A673 (cell line): ENCODE measurements at regions not wholly inside any gene's neighbourhood (a gene's known extent, or its start where the extent isn't known, plus 50 kb on each side); places are given as distances from the start of the nearest gene placed in this dataset.

Experiments
- BruUV-seq: library from RNA; stranded (reverse); fragments of 400-500 nt; replicated peaks from 2 replicates; lab custom pipeline; 2021; lab: Mats Ljungman, UMichigan
- CTCF ChIA-PET: fragments of 300-600 bp; sonication (Branson Sonifier 250); formaldehyde crosslinking; loops from one replicate; lab custom pipeline; 2022; ENCODE audit warnings: antibody characterized with exemption; lab: Charles Lee
- POLR2A ChIA-PET: fragments of 300-600 bp; sonication (Branson Sonifier 250); formaldehyde crosslinking; loops from one replicate; lab custom pipeline; 2022; ENCODE audit warnings: antibody characterized with exemption; ENCODE audit not compliant: low non-redundant PET; lab: Charles Lee
- DNase-seq: peaks from one replicate; pipeline ENCODE4 v3.0.0-alpha.2; 2015; ENCODE audit warnings: low spot score
- H3K27ac ChIP-seq: fragments of 200-600 bp; sonication (generic); 2 replicates; pipeline ENCODE4 v1.5.1; 2016; ENCODE audit warnings: mixed run types, low read depth, mild to moderate bottlenecking, mixed read lengths, antibody characterized with exemption, low read length; ENCODE audit not compliant: poor library complexity, severe bottlenecking
- H3K27me3 ChIP-seq: fragments of 200-600 bp; sonication (generic); replicated peaks from 2 replicates; pipeline ENCODE4 v1.6.1; 2017; ENCODE audit warnings: mixed run types, low read depth, mild to moderate bottlenecking, mixed read lengths, antibody characterized with exemption, low read length; ENCODE audit not compliant: insufficient read depth, poor library complexity
- H3K36me3 ChIP-seq: fragments of 200-600 bp; sonication (generic); 2 replicates; pipeline ENCODE4 v1.6.1; 2016; ENCODE audit warnings: mixed run types, mild to moderate bottlenecking, mixed read lengths, antibody characterized with exemption, low read length; ENCODE audit not compliant: insufficient read depth, poor library complexity, severe bottlenecking
- H3K4me1 ChIP-seq: fragments of 200-600 bp; sonication (generic); 2 replicates; pipeline ENCODE4 v1.6.1; 2017; ENCODE audit warnings: mixed run types, mild to moderate bottlenecking, mixed read lengths, antibody characterized with exemption, low read length; ENCODE audit not compliant: insufficient read depth, poor library complexity, severe bottlenecking
- H3K4me3 ChIP-seq: fragments of 200-600 bp; sonication (generic); 2 replicates; pipeline ENCODE4 v1.5.1; 2016; ENCODE audit warnings: low read depth, mixed run types, mild to moderate bottlenecking, mixed read lengths, low read length; ENCODE audit not compliant: poor library complexity, severe bottlenecking
- H3K9me3 ChIP-seq: fragments of 200-600 bp; sonication (generic); 2 replicates; pipeline ENCODE4 v1.6.1; 2016; ENCODE audit warnings: mixed run types, low read depth, mild to moderate bottlenecking, mixed read lengths, antibody characterized with exemption, low read length; ENCODE audit not compliant: poor library complexity, severe bottlenecking
- CTCF ChIP-seq: fragments of 300-800, 200-600 bp; sonication (generic); conservative IDR thresholded peaks from 2 replicates; pipeline ENCODE4 v1.5.1; 2017; ENCODE audit warnings: low read depth, mild to moderate bottlenecking, antibody characterized with exemption, low read length, moderate library complexity, mixed read lengths
- EZH2 ChIP-seq: fragments of 200-600 bp; sonication (generic); IDR thresholded peaks from 2 replicates; pipeline ENCODE4 v1.6.1; 2017; ENCODE audit warnings: borderline replicate concordance, low read depth, mild to moderate bottlenecking, mixed read lengths, antibody characterized with exemption, low read length; ENCODE audit not compliant: poor library complexity, severe bottlenecking
- intact Hi-C: fragments of 100-400 bp; cut with micrococcal nuclease; formaldehyde crosslinking; loops from one replicate; pipeline ENCODE4 v1.10.0; 2022; ENCODE audit not compliant: unreplicated experiment

GRCh38 chr2:157043786-157044185, 213.7 kb upstream of the GALNT5 start:
- H3K4me1 ChIP-seq: peaks cover 12% of the 10 kb centered on the region
- no peaks in the 10 kb centered on the region for H3K36me3 ChIP-seq
- intact Hi-C loops: loop anchor here (5.0 kb wide), 1 partner anchor 139 kb away; no protein-coding TSS in a partner anchor
- no TSS peak for BruUV-seq
- no peak overlapping the region for H3K4me3 ChIP-seq
- H3K27ac ChIP-seq: no peak overlapping the region
- ChIA-PET POLR2A (no interaction called here), CTCF (no interaction called here)
- no peaks in the 10 kb centered on the region for H3K9me3 ChIP-seq
- TF ChIP-seq CTCF: no peak
- no peak for TF ChIP-seq EZH2
- peak; percentile 63 for DNase-seq
- H3K27me3 ChIP-seq: peaks cover 7% of the 10 kb centered on the region

GRCh38 chr2:157046396-157046795, 211.1 kb upstream of the GALNT5 start:
- POLR2A ChIA-PET: no interaction called here
- Histone ChIP-seq H3K9me3 (no peaks in the 10 kb centered on the region), H3K4me1 (peaks cover 12% of the 10 kb centered on the region), H3K36me3 (no peaks in the 10 kb centered on the region), H3K27ac (no peak overlapping the region), H3K4me3 (no peak overlapping the region), H3K27me3 (peaks cover 6% of the 10 kb centered on the region)
- CTCF ChIA-PET: no interaction called here
- BruUV-seq: no TSS peak
- intact Hi-C loops: loop anchor here (2.0 kb wide), 1 partner anchor 154 kb away; no protein-coding TSS in a partner anchor
- TF ChIP-seq EZH2 (no peak), CTCF (no peak)
- DNase-seq: no peak

- H3K4me3 ChIP-seq: no peak overlapping the region
- H3K27me3 ChIP-seq: peaks cover 3% of the 10 kb centered on the region
- intact Hi-C loops: loop anchor here (10.0 kb wide), 1 partner anchor 458 kb away; no protein-coding TSS in a partner anchor
- H3K27ac ChIP-seq: no peak overlapping the region
- H3K4me1 ChIP-seq: peaks cover 5% of the 10 kb centered on the region
- TF ChIP-seq EZH2 (no peak), CTCF (no peak)
- no peaks in the 10 kb centered on the region for H3K9me3 ChIP-seq
- CTCF ChIA-PET: interaction anchor here (0.6 kb wide), 1 partner anchor 130 kb away, joined by 3 read pairs; no protein-coding TSS in a partner anchor
- no TSS peak for BruUV-seq
- DNase-seq: no peak
- POLR2A ChIA-PET: no interaction called here
- no peaks in the 10 kb centered on the region for H3K36me3 ChIP-seq
Observed at GRCh38 chr2:157052685-157053224, 204.8 kb upstream of the GALNT5 start.
